ENCODE measurements at regions not wholly inside any gene's neighbourhood (a gene's known extent, or its start where the extent isn't known, plus 50 kb on each side); places are given as distances from the start of the nearest gene placed in this dataset.

DNA sequence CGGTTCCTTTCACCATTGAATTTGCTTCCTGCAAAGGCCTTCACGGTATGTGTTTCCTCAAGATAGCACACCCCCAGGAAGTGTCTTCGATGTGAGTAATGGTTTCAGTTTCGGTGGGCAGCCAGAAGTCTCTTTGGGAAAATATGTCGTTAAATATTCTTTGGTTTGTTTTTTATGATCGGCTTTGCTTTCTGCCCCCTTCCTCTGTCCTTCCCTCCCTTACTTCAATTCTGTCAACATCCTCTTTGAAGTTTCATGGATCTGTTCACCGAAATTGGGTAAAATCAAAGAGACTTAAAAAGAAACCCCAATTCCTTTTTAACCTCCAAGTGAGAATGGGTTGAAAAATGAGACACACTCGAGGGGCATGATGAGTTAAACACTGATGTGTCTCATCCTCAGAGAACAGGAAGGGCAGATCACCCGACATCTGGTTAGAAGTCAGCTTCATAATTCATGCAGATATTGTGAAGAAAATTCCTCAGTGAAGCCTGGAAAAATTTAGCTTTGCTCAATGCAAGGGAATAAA, 170.8 kb upstream of the HABP2 start:
- H3K4me1 ChIP-seq (ENCODE audit: control insufficient read depth, extremely low read depth, insufficient read depth, low read length), result peaks cover 6% of the 10 kb centered on the region
- peak; percentile 46 to 67 for DNase-seq (ENCODE audit: low read depth in 2 of 2)
- H4K20me1 ChIP-seq (ENCODE audit: control insufficient read depth, extremely low read depth, insufficient read depth, low read length), result no peaks in the 10 kb centered on the region
- peak overlapping the region; percentile 45 for H2AFZ ChIP-seq (ENCODE audit: low read length)
- no peaks in the 10 kb centered on the region for H3K9me3 ChIP-seq (ENCODE audit: control insufficient read depth, insufficient read depth, low read depth, low read length)
- H3K4me3 ChIP-seq (replicated peaks in 1 of 4; ENCODE audit: control extremely low read depth in 1 of 4, insufficient read depth in 1 of 4, low read depth in 3 of 4, low read length in 4 of 4), result peak overlapping the region; percentile 5 to 54 (median 37)
- H3K27me3 ChIP-seq (ENCODE audit: control insufficient read depth, insufficient read depth, low read length), result no peaks in the 10 kb centered on the region
- no peak for TF ChIP-seq EZH2 (IDR thresholded peaks at IDR 0.05; ENCODE audit: low read length, missing control alignments)
- TF ChIP-seq, protein P1, sequence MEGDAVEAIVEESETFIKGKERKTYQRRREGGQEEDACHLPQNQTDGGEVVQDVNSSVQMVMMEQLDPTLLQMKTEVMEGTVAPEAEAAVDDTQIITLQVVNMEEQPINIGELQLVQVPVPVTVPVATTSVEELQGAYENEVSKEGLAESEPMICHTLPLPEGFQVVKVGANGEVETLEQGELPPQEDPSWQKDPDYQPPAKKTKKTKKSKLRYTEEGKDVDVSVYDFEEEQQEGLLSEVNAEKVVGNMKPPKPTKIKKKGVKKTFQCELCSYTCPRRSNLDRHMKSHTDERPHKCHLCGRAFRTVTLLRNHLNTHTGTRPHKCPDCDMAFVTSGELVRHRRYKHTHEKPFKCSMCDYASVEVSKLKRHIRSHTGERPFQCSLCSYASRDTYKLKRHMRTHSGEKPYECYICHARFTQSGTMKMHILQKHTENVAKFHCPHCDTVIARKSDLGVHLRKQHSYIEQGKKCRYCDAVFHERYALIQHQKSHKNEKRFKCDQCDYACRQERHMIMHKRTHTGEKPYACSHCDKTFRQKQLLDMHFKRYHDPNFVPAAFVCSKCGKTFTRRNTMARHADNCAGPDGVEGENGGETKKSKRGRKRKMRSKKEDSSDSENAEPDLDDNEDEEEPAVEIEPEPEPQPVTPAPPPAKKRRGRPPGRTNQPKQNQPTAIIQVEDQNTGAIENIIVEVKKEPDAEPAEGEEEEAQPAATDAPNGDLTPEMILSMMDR (conservative IDR thresholded peaks at IDR 0.05 in 1 of 2, IDR thresholded peaks at IDR 0.05 in 1 of 2; ENCODE audit: low read depth in 1 of 2, low read length in 2 of 2), result no peak
- H3K79me2 ChIP-seq (ENCODE audit: control insufficient read depth, insufficient read depth, low read length), result no peaks in the 10 kb centered on the region
- H3K27ac ChIP-seq (ENCODE audit: insufficient read depth, low read length), result no peak overlapping the region
- H3K36me3 ChIP-seq (ENCODE audit: control insufficient read depth, insufficient read depth, low read length), result no peaks in the 10 kb centered on the region
- no peak overlapping the region for H3K9ac ChIP-seq (ENCODE audit: insufficient read depth, low read length)
- peak overlapping the region; percentile 53 for H3K4me2 ChIP-seq (ENCODE audit: extremely low read depth, insufficient read depth, low read length)

DNA sequence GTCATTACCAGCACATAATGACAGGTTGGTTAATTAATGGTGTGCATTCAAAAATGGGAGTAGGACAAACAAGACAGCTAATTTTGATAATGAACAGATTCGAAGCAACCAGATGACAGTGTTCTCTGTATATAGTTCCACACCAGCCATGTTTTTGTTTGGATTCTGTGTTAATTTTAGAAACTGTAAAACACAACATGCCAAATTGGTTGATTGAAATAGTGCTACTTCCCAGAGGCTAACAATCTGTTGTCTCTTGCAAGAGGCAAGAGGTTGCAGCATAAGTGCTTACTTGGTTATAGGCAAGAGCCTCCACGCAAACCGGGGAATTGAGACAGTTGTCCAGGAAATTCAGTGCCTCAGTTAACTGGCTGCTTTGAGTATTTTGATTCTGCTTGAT, 170.2 kb upstream of the HABP2 start:
- TF ChIP-seq, protein P1 (conservative IDR thresholded peaks at IDR 0.05 in 1 of 2, IDR thresholded peaks at IDR 0.05 in 1 of 2; ENCODE audit: low read depth in 1 of 2, low read length in 2 of 2), result no peak
- no peak for TF ChIP-seq EZH2 (IDR thresholded peaks at IDR 0.05; ENCODE audit: low read length, missing control alignments)
- Histone ChIP-seq H3K4me3 (replicated peaks in 1 of 4; ENCODE audit: control extremely low read depth in 1 of 4, insufficient read depth in 1 of 4, low read depth in 3 of 4, low read length in 4 of 4) (peak overlapping the region in 1 of 4 experiments; percentile 38), H3K4me1 (ENCODE audit: control insufficient read depth, extremely low read depth, insufficient read depth, low read length) (peaks cover 6% of the 10 kb centered on the region), H3K36me3 (ENCODE audit: control insufficient read depth, insufficient read depth, low read length) (no peaks in the 10 kb centered on the region), H3K79me2 (ENCODE audit: control insufficient read depth, insufficient read depth, low read length) (no peaks in the 10 kb centered on the region), H3K27me3 (ENCODE audit: control insufficient read depth, insufficient read depth, low read length) (no peaks in the 10 kb centered on the region), H2AFZ (ENCODE audit: low read length) (no peak overlapping the region), H3K9me3 (ENCODE audit: control insufficient read depth, insufficient read depth, low read depth, low read length) (no peaks in the 10 kb centered on the region), H3K27ac (ENCODE audit: insufficient read depth, low read length) (no peak overlapping the region), H3K4me2 (ENCODE audit: extremely low read depth, insufficient read depth, low read length) (peak overlapping the region; percentile 53), H4K20me1 (ENCODE audit: control insufficient read depth, extremely low read depth, insufficient read depth, low read length) (no peaks in the 10 kb centered on the region), H3K9ac (ENCODE audit: insufficient read depth, low read length) (no peak overlapping the region)
- DNase-seq (ENCODE audit: low read depth in 2 of 2), result peak in 1 of 2 donors; percentile 23

DNA sequence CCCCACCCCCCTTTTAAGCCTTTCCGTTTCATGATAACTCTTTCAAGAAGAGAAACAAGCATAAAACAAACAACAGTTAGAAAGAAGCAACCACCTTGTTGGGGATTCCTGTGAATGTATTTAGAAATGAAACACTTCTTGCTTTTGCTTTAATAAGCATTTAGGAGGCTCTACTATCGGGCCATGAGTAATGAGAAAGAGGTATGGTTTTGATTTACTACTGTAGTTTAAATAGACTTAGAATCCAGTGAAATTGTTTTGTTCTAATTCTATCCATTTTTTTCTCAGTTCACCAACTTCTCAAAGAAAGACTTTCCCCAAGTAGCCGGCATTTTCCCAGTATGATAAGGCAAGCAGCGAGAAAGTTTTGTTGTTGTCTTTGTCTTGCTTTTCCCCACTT, 168.7 kb upstream of the HABP2 start:
- Histone ChIP-seq H2AFZ (ENCODE audit: low read length) (no peak overlapping the region), H4K20me1 (ENCODE audit: control insufficient read depth, extremely low read depth, insufficient read depth, low read length) (no peaks in the 10 kb centered on the region), H3K36me3 (ENCODE audit: control insufficient read depth, insufficient read depth, low read length) (no peaks in the 10 kb centered on the region), H3K4me3 (replicated peaks in 1 of 4; ENCODE audit: control extremely low read depth in 1 of 4, insufficient read depth in 1 of 4, low read depth in 3 of 4, low read length in 4 of 4) (no peak overlapping the region), H3K4me1 (ENCODE audit: control insufficient read depth, extremely low read depth, insufficient read depth, low read length) (peaks cover 6% of the 10 kb centered on the region), H3K27me3 (ENCODE audit: control insufficient read depth, insufficient read depth, low read length) (no peaks in the 10 kb centered on the region), H3K9me3 (ENCODE audit: control insufficient read depth, insufficient read depth, low read depth, low read length) (no peaks in the 10 kb centered on the region), H3K79me2 (ENCODE audit: control insufficient read depth, insufficient read depth, low read length) (no peaks in the 10 kb centered on the region), H3K4me2 (ENCODE audit: extremely low read depth, insufficient read depth, low read length) (no peak overlapping the region), H3K9ac (ENCODE audit: insufficient read depth, low read length) (no peak overlapping the region), H3K27ac (ENCODE audit: insufficient read depth, low read length) (no peak overlapping the region)
- no peak for TF ChIP-seq EZH2 (IDR thresholded peaks at IDR 0.05; ENCODE audit: low read length, missing control alignments)
- TF ChIP-seq, protein P1 (conservative IDR thresholded peaks at IDR 0.05 in 1 of 2, IDR thresholded peaks at IDR 0.05 in 1 of 2; ENCODE audit: low read depth in 1 of 2, low read length in 2 of 2), result no peak
- no peak for DNase-seq (ENCODE audit: low read depth in 2 of 2)

All from fibroblast of lung (primary cell).